ENCODE measurements at regions not wholly inside any gene's neighbourhood (a gene's known extent, or its start where the extent isn't known, plus 50 kb on each side); places are given as distances from the start of the nearest gene placed in this dataset.

DNA sequence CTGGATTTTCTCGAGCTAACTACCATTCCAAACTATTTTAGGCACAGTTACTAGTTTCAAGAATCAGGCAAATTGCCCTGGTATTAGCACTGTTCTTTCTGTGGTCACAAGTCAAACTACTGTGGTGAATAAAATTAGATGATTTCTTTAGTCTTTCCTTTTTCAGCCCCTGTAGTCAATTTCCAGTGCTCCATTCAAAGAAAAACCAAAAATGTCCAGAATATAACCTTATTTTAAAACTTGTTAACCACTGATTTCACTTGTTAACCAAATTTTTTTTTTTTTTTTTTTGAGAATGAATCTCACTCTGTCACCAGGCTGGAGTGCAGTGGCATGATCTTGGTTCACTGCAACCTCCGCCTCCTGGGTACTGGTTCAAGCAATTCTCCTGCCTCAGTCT is 50.6 kb upstream of the USPL1 start:
- no peak for DNase-seq (ENCODE audit: low read depth)
- TF ChIP-seq, protein P1, sequence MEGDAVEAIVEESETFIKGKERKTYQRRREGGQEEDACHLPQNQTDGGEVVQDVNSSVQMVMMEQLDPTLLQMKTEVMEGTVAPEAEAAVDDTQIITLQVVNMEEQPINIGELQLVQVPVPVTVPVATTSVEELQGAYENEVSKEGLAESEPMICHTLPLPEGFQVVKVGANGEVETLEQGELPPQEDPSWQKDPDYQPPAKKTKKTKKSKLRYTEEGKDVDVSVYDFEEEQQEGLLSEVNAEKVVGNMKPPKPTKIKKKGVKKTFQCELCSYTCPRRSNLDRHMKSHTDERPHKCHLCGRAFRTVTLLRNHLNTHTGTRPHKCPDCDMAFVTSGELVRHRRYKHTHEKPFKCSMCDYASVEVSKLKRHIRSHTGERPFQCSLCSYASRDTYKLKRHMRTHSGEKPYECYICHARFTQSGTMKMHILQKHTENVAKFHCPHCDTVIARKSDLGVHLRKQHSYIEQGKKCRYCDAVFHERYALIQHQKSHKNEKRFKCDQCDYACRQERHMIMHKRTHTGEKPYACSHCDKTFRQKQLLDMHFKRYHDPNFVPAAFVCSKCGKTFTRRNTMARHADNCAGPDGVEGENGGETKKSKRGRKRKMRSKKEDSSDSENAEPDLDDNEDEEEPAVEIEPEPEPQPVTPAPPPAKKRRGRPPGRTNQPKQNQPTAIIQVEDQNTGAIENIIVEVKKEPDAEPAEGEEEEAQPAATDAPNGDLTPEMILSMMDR (conservative IDR thresholded peaks at IDR 0.05; ENCODE audit: low read depth, low read length) = no peak
- no peak overlapping the region for H3K4me3 ChIP-seq (ENCODE audit: low read depth, low read length)
